Caco-2 (cell line): ENCODE measurements at regions not wholly inside any gene's neighbourhood (a gene's known extent, or its start where the extent isn't known, plus 50 kb on each side); places are given as distances from the start of the nearest gene placed in this dataset.
A peak's percentile ranks its signal among the peaks of the same experiment; 100 is the strongest.

Source experiments
- BruUV-seq: library from RNA; stranded (reverse); fragments of 400-500 nt; replicated peaks from 2 replicates; lab custom pipeline; 2021; lab: Mats Ljungman, UMichigan
- CTCF ChIA-PET: fragments of 300-600 bp; sonication (Branson Sonifier 250); formaldehyde crosslinking; loops from one replicate; lab custom pipeline; 2022; ENCODE audit warnings: antibody characterized with exemption; lab: Charles Lee
- POLR2A ChIA-PET: fragments of 300-600 bp; sonication (Branson Sonifier 250); formaldehyde crosslinking; loops from one replicate; lab custom pipeline; 2022; ENCODE audit warnings: antibody characterized with exemption; lab: Charles Lee
- DNase-seq, 2 experiments: peaks; one replicate each; pipeline versions ENCODE4 v3.0.0 to v3.0.0-alpha.2; 2020 to 2022
- H3K27me3 ChIP-seq: replicated peaks from 2 replicates; pipeline ENCODE4 v1.6.0; 2011; ENCODE audit warnings: low read length; ENCODE audit not compliant: control insufficient read depth, insufficient read depth
- H3K36me3 ChIP-seq: 2 replicates; pipeline ENCODE4 v1.5.1; 2011; ENCODE audit warnings: low read length; ENCODE audit not compliant: control insufficient read depth, insufficient read depth
- H3K4me1 ChIP-seq: fragments of 250-450 bp; sonication (Bioruptor Pico); 2 replicates; pipeline ENCODE4 v1.5.1; 2020; ENCODE audit warnings: mild to moderate bottlenecking
- H3K4me3 ChIP-seq: 2 replicates; pipeline ENCODE4 v1.5.1; 2011; ENCODE audit warnings: low read depth, mild to moderate bottlenecking, control low read depth, low read length
- H3K9me3 ChIP-seq: fragments of 250-450 bp; sonication (Bioruptor Pico); 2 replicates; pipeline ENCODE4 v1.5.1; 2020; ENCODE audit warnings: mild to moderate bottlenecking, moderate library complexity
- H3K27ac Mint-ChIP-seq: one replicate; pipeline ENCODE4 v1.8.0; 2022; ENCODE audit warnings: mixed read lengths; ENCODE audit not compliant: unreplicated experiment
- H3K27me3 Mint-ChIP-seq: one replicate; pipeline ENCODE4 v1.8.0; 2022; ENCODE audit warnings: mixed read lengths; ENCODE audit not compliant: insufficient read depth, unreplicated experiment
- H3K36me3 Mint-ChIP-seq: one replicate; pipeline ENCODE4 v1.8.0; 2022; ENCODE audit warnings: mild to moderate bottlenecking, mixed read lengths; ENCODE audit not compliant: insufficient read depth, unreplicated experiment
- H3K4me1 Mint-ChIP-seq: one replicate; pipeline ENCODE4 v1.8.0; 2022; ENCODE audit warnings: low read depth, mixed read lengths; ENCODE audit not compliant: unreplicated experiment
- H3K4me3 Mint-ChIP-seq: one replicate; pipeline ENCODE4 v1.8.0; 2022; ENCODE audit warnings: mild to moderate bottlenecking, moderate library complexity, mixed read lengths; ENCODE audit not compliant: unreplicated experiment
- H3K9me3 Mint-ChIP-seq: one replicate; pipeline ENCODE4 v1.8.0; 2022; ENCODE audit warnings: mixed read lengths; ENCODE audit not compliant: unreplicated experiment
- intact Hi-C: fragments of 100-400 bp; cut with micrococcal nuclease; formaldehyde crosslinking; loops from one replicate; pipeline ENCODE4 v1.10.0; 2022; ENCODE audit not compliant: unreplicated experiment
- TF ChIP-seq, protein P1 (sequence below), 2 experiments: fragments of 200-600 bp in 1 of 2; IDR thresholded peaks; 1 replicate in 1 of 2; 2 replicates in 1 of 2; pipeline versions ENCODE4 v1.5.1 to v1.8.0; 2011 to 2022; ENCODE audit warnings: antibody characterized with exemption in 1 of 2, control low read depth in 1 of 2, inconsistent platforms in 1 of 2, low read depth in 1 of 2, low read length in 1 of 2, mild to moderate bottlenecking in 1 of 2, moderate library complexity in 1 of 2; ENCODE audit not compliant: insufficient read depth in 1 of 2, severe bottlenecking in 1 of 2, unreplicated experiment in 1 of 2

DNA sequence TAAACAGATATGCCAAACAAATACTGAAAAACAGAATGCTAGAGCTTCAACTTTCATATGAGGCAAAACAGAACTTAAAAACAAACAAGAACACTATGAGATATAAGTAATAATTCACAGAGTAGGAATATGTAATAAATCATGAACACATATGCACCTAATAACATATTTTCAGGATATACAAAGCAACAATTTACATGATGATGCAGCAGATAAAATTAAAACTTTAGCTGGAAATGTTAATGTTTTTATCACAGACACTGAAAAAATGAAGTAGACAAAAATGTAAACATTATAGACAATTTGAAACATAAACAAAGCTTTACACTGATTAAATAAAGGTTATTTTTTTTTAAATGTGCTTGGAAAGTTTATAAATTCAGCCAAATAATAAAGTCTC is 443.1 kb upstream of the NFIA start:
- Histone ChIP-seq H3K36me3 (no peaks in the 10 kb centered on the region), H3K4me3 (peak overlapping the region; percentile 39), H3K4me1 (no peaks in the 10 kb centered on the region), H3K9me3 (no peaks in the 10 kb centered on the region), H3K27me3 (no peaks in the 10 kb centered on the region)
- no peaks in the 10 kb centered on the region for H3K9me3 Mint-ChIP-seq
- H3K36me3 Mint-ChIP-seq: peaks cover 4% of the 10 kb centered on the region
- DNase-seq: no peak
- BruUV-seq: TSS peak; percentile 24
- no peaks in the 10 kb centered on the region for H3K4me1 Mint-ChIP-seq
- H3K4me3 Mint-ChIP-seq: peak overlapping the region; percentile 80
- intact Hi-C loops: no loop called here
- POLR2A ChIA-PET: no interaction called here
- H3K27ac Mint-ChIP-seq: no peak overlapping the region
- TF ChIP-seq, protein P1, sequence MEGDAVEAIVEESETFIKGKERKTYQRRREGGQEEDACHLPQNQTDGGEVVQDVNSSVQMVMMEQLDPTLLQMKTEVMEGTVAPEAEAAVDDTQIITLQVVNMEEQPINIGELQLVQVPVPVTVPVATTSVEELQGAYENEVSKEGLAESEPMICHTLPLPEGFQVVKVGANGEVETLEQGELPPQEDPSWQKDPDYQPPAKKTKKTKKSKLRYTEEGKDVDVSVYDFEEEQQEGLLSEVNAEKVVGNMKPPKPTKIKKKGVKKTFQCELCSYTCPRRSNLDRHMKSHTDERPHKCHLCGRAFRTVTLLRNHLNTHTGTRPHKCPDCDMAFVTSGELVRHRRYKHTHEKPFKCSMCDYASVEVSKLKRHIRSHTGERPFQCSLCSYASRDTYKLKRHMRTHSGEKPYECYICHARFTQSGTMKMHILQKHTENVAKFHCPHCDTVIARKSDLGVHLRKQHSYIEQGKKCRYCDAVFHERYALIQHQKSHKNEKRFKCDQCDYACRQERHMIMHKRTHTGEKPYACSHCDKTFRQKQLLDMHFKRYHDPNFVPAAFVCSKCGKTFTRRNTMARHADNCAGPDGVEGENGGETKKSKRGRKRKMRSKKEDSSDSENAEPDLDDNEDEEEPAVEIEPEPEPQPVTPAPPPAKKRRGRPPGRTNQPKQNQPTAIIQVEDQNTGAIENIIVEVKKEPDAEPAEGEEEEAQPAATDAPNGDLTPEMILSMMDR (IDR thresholded peaks at IDR 0.05; ENCODE audit: insufficient read depth in 1 of 2, low read depth in 1 of 2, low read length in 1 of 2, severe bottlenecking in 1 of 2, unreplicated experiment in 1 of 2): no peak
- no peaks in the 10 kb centered on the region for H3K27me3 Mint-ChIP-seq
- CTCF ChIA-PET: no interaction called here

DNA sequence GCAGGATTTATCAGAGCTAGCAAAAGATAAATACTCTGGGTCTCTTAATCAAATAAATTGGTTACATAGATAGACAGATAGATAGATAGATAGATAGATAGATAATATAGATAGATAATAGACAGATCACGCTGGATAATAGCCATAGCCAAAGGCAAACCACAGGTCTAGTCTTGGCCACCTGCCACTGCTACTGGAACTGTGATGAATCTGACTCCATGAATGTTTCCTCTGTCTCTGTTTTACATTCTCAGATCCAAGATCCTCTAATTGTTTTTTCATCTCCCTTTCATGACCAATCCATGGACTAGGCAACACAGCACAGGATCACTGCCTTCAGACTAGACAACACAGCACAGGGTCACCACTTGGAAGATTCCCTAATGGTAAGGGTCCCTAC is 444.7 kb upstream of the NFIA start:
- no peak overlapping the region for H3K4me3 Mint-ChIP-seq
- no peaks in the 10 kb centered on the region for H3K9me3 Mint-ChIP-seq
- Histone ChIP-seq H3K9me3 (no peaks in the 10 kb centered on the region), H3K4me3 (no peak overlapping the region), H3K27me3 (no peaks in the 10 kb centered on the region), H3K36me3 (no peaks in the 10 kb centered on the region), H3K4me1 (no peaks in the 10 kb centered on the region)
- TF ChIP-seq, protein P1 (IDR thresholded peaks at IDR 0.05; ENCODE audit: insufficient read depth in 1 of 2, low read depth in 1 of 2, low read length in 1 of 2, severe bottlenecking in 1 of 2, unreplicated experiment in 1 of 2): no peak
- POLR2A ChIA-PET: no interaction called here
- no peak for DNase-seq
- no peaks in the 10 kb centered on the region for H3K4me1 Mint-ChIP-seq
- CTCF ChIA-PET: no interaction called here
- no TSS peak for BruUV-seq
- intact Hi-C loops: no loop called here
- H3K27me3 Mint-ChIP-seq: no peaks in the 10 kb centered on the region
- H3K36me3 Mint-ChIP-seq: peaks cover 4% of the 10 kb centered on the region
- H3K27ac Mint-ChIP-seq: no peak overlapping the region

DNA sequence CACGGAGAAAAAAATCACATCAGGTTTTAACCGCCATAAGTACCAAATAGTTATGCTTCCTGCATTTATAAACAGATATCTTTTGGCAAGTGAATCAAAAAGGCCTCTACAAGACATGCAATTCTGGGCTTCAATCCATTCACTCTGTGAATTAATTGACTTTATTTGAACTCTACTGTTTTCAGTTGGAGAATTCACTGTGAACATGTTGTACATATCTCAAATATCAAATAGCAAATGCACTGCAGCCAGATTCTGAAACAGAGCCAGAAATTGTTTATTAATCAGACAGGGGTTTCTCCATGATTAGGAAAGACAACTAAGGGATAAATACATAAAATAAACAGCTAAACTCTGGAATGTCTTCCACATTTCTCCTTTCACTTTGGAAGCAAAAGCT is 445.4 kb upstream of the NFIA start:
- Histone ChIP-seq H3K4me3 (no peak overlapping the region), H3K27me3 (no peaks in the 10 kb centered on the region), H3K9me3 (no peaks in the 10 kb centered on the region), H3K4me1 (no peaks in the 10 kb centered on the region), H3K36me3 (no peaks in the 10 kb centered on the region)
- intact Hi-C loops: no loop called here
- Mint-ChIP-seq H3K4me1 (no peaks in the 10 kb centered on the region), H3K36me3 (peaks cover 4% of the 10 kb centered on the region), H3K27me3 (no peaks in the 10 kb centered on the region), H3K27ac (no peak overlapping the region), H3K9me3 (no peaks in the 10 kb centered on the region), H3K4me3 (no peak overlapping the region)
- no TSS peak for BruUV-seq
- CTCF ChIA-PET: no interaction called here
- TF ChIP-seq, protein P1 (IDR thresholded peaks at IDR 0.05; ENCODE audit: insufficient read depth in 1 of 2, low read depth in 1 of 2, low read length in 1 of 2, severe bottlenecking in 1 of 2, unreplicated experiment in 1 of 2): no peak
- DNase-seq: no peak
- POLR2A ChIA-PET: no interaction called here
